ENCODE measurements at regions not wholly inside any gene's neighbourhood (a gene's known extent, or its start where the extent isn't known, plus 50 kb on each side); places are given as distances from the start of the nearest gene placed in this dataset.

DNA sequence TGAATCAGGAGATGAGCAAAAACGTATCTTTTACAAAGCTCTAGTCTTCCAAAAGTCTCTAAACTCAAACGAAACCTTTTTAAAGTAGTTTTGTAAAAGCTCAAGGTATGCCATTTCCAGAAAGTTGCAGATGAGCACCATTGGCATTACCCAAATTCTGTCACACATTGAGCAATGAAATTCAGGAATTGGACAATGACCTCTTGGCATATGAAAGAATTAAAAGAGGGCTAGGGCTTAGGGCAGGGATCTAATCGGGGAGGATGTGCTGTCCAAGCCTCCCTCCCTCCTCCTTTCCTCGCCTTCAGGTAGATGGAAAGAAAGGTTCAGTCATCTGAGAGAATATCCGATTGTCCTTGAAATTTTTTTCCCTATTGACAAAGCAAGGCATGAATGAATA lies 133.1 kb upstream of the CPNE4 start:
- TF ChIP-seq POLR2A (IDR thresholded peaks at IDR 0.05; ENCODE audit: low read length) = no peak
- TF ChIP-seq, protein P1, sequence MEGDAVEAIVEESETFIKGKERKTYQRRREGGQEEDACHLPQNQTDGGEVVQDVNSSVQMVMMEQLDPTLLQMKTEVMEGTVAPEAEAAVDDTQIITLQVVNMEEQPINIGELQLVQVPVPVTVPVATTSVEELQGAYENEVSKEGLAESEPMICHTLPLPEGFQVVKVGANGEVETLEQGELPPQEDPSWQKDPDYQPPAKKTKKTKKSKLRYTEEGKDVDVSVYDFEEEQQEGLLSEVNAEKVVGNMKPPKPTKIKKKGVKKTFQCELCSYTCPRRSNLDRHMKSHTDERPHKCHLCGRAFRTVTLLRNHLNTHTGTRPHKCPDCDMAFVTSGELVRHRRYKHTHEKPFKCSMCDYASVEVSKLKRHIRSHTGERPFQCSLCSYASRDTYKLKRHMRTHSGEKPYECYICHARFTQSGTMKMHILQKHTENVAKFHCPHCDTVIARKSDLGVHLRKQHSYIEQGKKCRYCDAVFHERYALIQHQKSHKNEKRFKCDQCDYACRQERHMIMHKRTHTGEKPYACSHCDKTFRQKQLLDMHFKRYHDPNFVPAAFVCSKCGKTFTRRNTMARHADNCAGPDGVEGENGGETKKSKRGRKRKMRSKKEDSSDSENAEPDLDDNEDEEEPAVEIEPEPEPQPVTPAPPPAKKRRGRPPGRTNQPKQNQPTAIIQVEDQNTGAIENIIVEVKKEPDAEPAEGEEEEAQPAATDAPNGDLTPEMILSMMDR (IDR thresholded peaks at IDR 0.05) = no peak
- no peak for TF ChIP-seq MYC (IDR thresholded peaks at IDR 0.05; ENCODE audit: borderline replicate concordance, low read length)
- TF ChIP-seq, protein P2, sequence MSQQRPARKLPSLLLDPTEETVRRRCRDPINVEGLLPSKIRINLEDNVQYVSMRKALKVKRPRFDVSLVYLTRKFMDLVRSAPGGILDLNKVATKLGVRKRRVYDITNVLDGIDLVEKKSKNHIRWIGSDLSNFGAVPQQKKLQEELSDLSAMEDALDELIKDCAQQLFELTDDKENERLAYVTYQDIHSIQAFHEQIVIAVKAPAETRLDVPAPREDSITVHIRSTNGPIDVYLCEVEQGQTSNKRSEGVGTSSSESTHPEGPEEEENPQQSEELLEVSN (IDR thresholded peaks at IDR 0.05; ENCODE audit: borderline replicate concordance, low read depth) = no peak
- TF ChIP-seq RAD21 (conservative IDR thresholded peaks at IDR 0.05 in 1 of 2, IDR thresholded peaks at IDR 0.05 in 1 of 2) = no peak
- TF ChIP-seq POLR2AphosphoS2 (conservative IDR thresholded peaks at IDR 0.05; ENCODE audit: low read length) = no peak
- no peak for TF ChIP-seq TP53 (CRISPR knock-in tag; IDR thresholded peaks at IDR 0.05)
- no peak for TF ChIP-seq ZFP36 (IDR thresholded peaks at IDR 0.05; ENCODE audit: borderline replicate concordance, partially characterized antibody)
- no peak for TF ChIP-seq RCOR1 (IDR thresholded peaks at IDR 0.05; ENCODE audit: low read depth, low read length)
- TF ChIP-seq, protein P3, sequence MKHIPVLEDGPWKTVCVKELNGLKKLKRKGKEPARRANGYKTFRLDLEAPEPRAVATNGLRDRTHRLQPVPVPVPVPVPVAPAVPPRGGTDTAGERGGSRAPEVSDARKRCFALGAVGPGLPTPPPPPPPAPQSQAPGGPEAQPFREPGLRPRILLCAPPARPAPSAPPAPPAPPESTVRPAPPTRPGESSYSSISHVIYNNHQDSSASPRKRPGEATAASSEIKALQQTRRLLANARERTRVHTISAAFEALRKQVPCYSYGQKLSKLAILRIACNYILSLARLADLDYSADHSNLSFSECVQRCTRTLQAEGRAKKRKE (CRISPR knock-in tag; IDR thresholded peaks at IDR 0.05; ENCODE audit: low read depth) = no peak
- TF ChIP-seq JUN (IDR thresholded peaks at IDR 0.05) = no peak
- TF ChIP-seq ZSCAN20 (CRISPR knock-in tag; IDR thresholded peaks at IDR 0.05) = no peak

All from A549 (cell line).